HepG2 (cell line): ENCODE measurements at regions not wholly inside any gene's neighbourhood (a gene's known extent, or its start where the extent isn't known, plus 50 kb on each side); places are given as distances from the start of the nearest gene placed in this dataset.

Experiments
- ATAC-seq: fragments of 200-7000 bp; cut with Tn5 transposase; 3 replicates; pipeline ENCODE4 v1.9.1; 2020; ENCODE audit warnings: mild to moderate bottlenecking, moderate library complexity
- BruUV-seq: library from RNA; stranded (reverse); fragments of 400-500 nt; replicated peaks from 2 replicates; lab custom pipeline; 2021; lab: Mats Ljungman, UMichigan
- CTCF ChIA-PET: fragments of 300-600 bp; formaldehyde crosslinking; extraction: SDS; loops from one replicate; lab custom pipeline; 2021; ENCODE audit warnings: low total read pairs, inconsistent platforms, low intra/inter-chr PET ratio; lab: Yijun Ruan, JAX
- POLR2A ChIA-PET: fragments of 350-600 bp; sonication (Branson Sonifier 250); formaldehyde crosslinking; loops from one replicate; lab custom pipeline; 2020; ENCODE audit warnings: antibody characterized with exemption, inconsistent platforms; lab: Yijun Ruan, JAX
- DNase-seq: peaks from one replicate; pipeline ENCODE4 v3.0.0-alpha.2; 2015; ENCODE audit warnings: low spot score
- FAIRE-seq: peaks from 3 replicates; lab custom pipeline; 2011; peaks lifted over from hg19 to GRCh38; lab: Jason Lieb, UNC
- H2AFZ ChIP-seq: one replicate; pipeline ENCODE4 v1.6.1; 2011; ENCODE audit warnings: low read length, inconsistent platforms
- H3K27ac ChIP-seq: fragments of 300-600 bp; 3 replicates; pipeline ENCODE4 v1.8.0; 2011; ENCODE audit warnings: mixed run types, mild to moderate bottlenecking, mixed read lengths, low read length, inconsistent platforms; ENCODE audit not compliant: insufficient read depth; ENCODE audit errors: extremely low read length
- H3K27me3 ChIP-seq, 2 experiments: fragments of 200-600 bp in 1 of 2; 2 replicates in 1 of 2; 3 replicates in 1 of 2; pipeline versions ENCODE4 v1.6.0 to v1.8.0; 2011; ENCODE audit warnings: low read length in 2 of 2, mild to moderate bottlenecking in 2 of 2, moderate library complexity in 2 of 2, inconsistent platforms in 1 of 2; ENCODE audit not compliant: insufficient read depth in 2 of 2, control insufficient read depth in 1 of 2
- H3K36me3 ChIP-seq, 2 experiments: fragments of 200-600 bp in 1 of 2; replicated peaks in 1 of 2; 2 replicates in 1 of 2; 3 replicates in 1 of 2; pipeline versions ENCODE4 v1.5.1 to v1.8.0; 2011; ENCODE audit warnings: low read length in 2 of 2, inconsistent platforms in 1 of 2; ENCODE audit not compliant: insufficient read depth in 2 of 2, control insufficient read depth in 1 of 2
- H3K4me1 ChIP-seq: 2 replicates; pipeline ENCODE4 v1.5.1; 2012; ENCODE audit warnings: low read length, inconsistent platforms; ENCODE audit not compliant: insufficient read depth
- H3K4me2 ChIP-seq: 2 replicates; pipeline ENCODE4 v1.6.0; 2011; ENCODE audit warnings: low read depth, low read length, inconsistent platforms
- H3K4me3 ChIP-seq, 3 experiments: fragments of 200-600 bp in 1 of 3; sonication (generic), shearing (Covaris generic) in 1 of 3; replicated peaks in 1 of 3; 2 replicates each; pipeline ENCODE4 v1.5.1; 2011 to 2016; ENCODE audit warnings: low read length in 3 of 3, inconsistent platforms in 2 of 3, low read depth in 2 of 3, mild to moderate bottlenecking in 2 of 3, control low read depth in 1 of 3, mixed read lengths in 1 of 3; ENCODE audit not compliant: insufficient read depth in 1 of 3
- H3K79me2 ChIP-seq: one replicate; pipeline ENCODE4 v1.6.1; 2011; ENCODE audit warnings: low read length, inconsistent platforms; ENCODE audit not compliant: insufficient read depth
- H3K9ac ChIP-seq: 2 replicates; pipeline ENCODE4 v1.6.0; 2011; ENCODE audit warnings: mild to moderate bottlenecking, low read depth, low read length, inconsistent platforms; ENCODE audit not compliant: insufficient read depth
- H3K9me3 ChIP-seq: 2 replicates; pipeline ENCODE4 v1.5.1; 2012; ENCODE audit warnings: mild to moderate bottlenecking, low read length
- H4K20me1 ChIP-seq: 2 replicates; pipeline ENCODE4 v1.6.0; 2011; ENCODE audit warnings: inconsistent platforms, mild to moderate bottlenecking, low read length, moderate library complexity; ENCODE audit not compliant: insufficient read depth
- FOXM1 ChIP-seq: sonication (generic); formaldehyde crosslinking; IDR thresholded peaks from 2 replicates; pipeline ENCODE4 v1.5.0; 2020; ENCODE audit warnings: missing genetic modification reagents
- SOX13 ChIP-seq, 3 experiments: fragments of 450-650 bp in 1 of 3; sonication (generic) in 1 of 3; formaldehyde crosslinking in 1 of 3; IDR thresholded peaks in 2 of 3; conservative IDR thresholded peaks in 1 of 3; 2 replicates each; pipeline versions ENCODE4 v1.5.0 to v1.6.1; 2016 to 2020; ENCODE audit warnings: antibody characterized with exemption in 1 of 3, mild to moderate bottlenecking in 1 of 3, missing compliant biosample characterization in 1 of 3, missing genetic modification reagents in 1 of 3, moderate library complexity in 1 of 3
- ZNF205 ChIP-seq: IDR thresholded peaks from 2 replicates; pipeline ENCODE4 v1.6.1; 2018; ENCODE audit warnings: missing biosample characterization, missing genetic modification reagents
- ZNF780A ChIP-seq: sonication (generic); formaldehyde crosslinking; IDR thresholded peaks from 2 replicates; pipeline ENCODE4 v1.8.0; 2022; ENCODE audit warnings: mild to moderate bottlenecking, missing genetic modification reagents, moderate library complexity
- WGBS: methylation state at CpG from one replicate; pipeline ENCODE4 v1.1.6; 2017; ENCODE audit warnings: low lambda C conversion rate; 5-methylcytosine and 5-hydroxymethylcytosine counted together
- in situ Hi-C: cut with HindIII; loops from 2 replicates; pipeline ENCODE4 v1.10.0; 2017; ENCODE audit warnings: low pct_unique_long_range_greater_than_20kb; ENCODE audit not compliant: extremely low pct_ligation_motif_present
- intact Hi-C: fragments of 100-400 bp; cut with micrococcal nuclease; formaldehyde crosslinking; loops from one replicate; pipeline ENCODE4 v1.10.0; 2022; ENCODE audit not compliant: unreplicated experiment
- TF ChIP-seq, protein P1 (sequence below), 2 experiments: sonication (generic) in 1 of 2; formaldehyde crosslinking in 1 of 2; IDR thresholded peaks; 2 replicates each; pipeline versions ENCODE4 v1.4.0 to v1.6.1; 2018 to 2020; ENCODE audit warnings: missing genetic modification reagents in 2 of 2, borderline replicate concordance in 1 of 2, low read depth in 1 of 2, mild to moderate bottlenecking in 1 of 2, missing biosample characterization in 1 of 2

DNA sequence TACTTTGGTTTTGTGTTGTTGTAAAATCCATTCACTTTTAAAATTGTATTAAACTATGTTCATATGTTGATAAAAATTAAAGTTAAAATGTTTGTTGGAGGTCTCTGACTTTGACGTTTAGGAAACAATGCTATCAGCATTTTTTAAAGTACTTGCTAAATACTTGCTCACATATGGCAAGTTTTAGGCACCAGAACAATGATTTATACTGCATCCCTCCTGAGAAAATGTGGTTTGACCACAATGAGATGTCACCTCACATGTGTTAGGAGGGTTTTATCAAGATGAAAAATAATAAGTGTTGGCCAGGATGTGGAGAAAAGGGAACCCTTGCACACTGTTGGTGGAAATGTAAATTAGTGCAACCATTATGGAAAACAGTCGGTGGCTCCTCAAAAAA, 180.8 kb downstream of the HSD17B3 start (continued):
- TF ChIP-seq ZNF780A (CRISPR knock-in tag) (no peak), FOXM1 (CRISPR knock-in tag) (no peak)

DNA sequence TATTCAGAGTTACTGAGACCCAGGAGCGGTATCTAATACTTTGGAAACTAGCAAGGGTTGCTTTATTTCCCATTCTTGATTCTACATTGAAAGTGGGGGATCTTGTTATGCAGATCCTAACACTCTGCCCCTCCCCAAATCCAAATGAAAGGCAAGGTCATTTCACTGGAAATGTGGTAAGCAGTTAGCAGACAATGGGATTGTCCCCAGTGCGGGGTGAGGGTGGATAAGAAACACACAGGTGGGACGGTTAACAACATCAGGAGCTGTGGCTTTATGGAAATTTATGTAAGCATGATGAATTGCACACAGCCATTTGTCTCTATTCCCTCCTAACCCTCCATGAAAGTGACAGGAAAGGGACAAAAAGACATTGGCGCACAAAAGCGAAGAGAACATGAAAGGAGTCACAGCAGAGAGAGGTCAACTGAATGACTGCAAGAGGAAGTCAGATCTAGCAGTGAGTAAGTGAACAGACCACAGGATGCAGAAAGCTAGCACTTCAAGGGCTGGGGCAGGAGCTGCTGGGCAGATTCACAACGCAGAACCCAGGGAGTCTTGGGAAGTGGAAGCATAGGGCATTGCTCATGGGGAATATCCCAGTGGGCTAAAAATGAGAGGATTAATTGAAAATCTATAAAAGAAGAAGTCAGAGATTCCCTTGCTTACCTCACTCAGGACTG, 184.4 kb downstream of the HSD17B3 start:
- CTCF ChIA-PET = no interaction called here
- Histone ChIP-seq H3K4me2 (no peak overlapping the region), H2AFZ (no peak overlapping the region), H3K27ac (no peak overlapping the region), H3K9me3 (no peaks in the 10 kb centered on the region), H3K36me3 (no peaks in the 10 kb centered on the region), H3K4me1 (peaks cover 29% of the 10 kb centered on the region), H3K9ac (no peak overlapping the region; the same call in 1 of the 2 replicates), H4K20me1 (no peaks in the 10 kb centered on the region), H3K4me3 (no peak overlapping the region), H3K79me2 (no peaks in the 10 kb centered on the region), H3K27me3 (no peaks in the 10 kb centered on the region; a peak in 1 of 5 replicates)
- 91% methylated on average over 6 of the region's 6 CpGs for WGBS
- intact Hi-C loops (no loop called here), in situ Hi-C loops (no loop called here)
- no peak for FAIRE-seq
- DNase-seq = no peak
- ATAC-seq = no peak
- TF ChIP-seq ZNF205 (CRISPR knock-in tag) (no peak), SOX13 (IDR thresholded peaks at IDR 0.05) (no peak), SOX13 (CRISPR knock-in tag; conservative IDR thresholded peaks at IDR 0.05 in 1 of 2, IDR thresholded peaks at IDR 0.05 in 1 of 2) (0 out of 4 replicates have a peak, but pooled peaks of 1 of the 2 experiments have one; percentile 7)
- TF ChIP-seq, protein P1, sequence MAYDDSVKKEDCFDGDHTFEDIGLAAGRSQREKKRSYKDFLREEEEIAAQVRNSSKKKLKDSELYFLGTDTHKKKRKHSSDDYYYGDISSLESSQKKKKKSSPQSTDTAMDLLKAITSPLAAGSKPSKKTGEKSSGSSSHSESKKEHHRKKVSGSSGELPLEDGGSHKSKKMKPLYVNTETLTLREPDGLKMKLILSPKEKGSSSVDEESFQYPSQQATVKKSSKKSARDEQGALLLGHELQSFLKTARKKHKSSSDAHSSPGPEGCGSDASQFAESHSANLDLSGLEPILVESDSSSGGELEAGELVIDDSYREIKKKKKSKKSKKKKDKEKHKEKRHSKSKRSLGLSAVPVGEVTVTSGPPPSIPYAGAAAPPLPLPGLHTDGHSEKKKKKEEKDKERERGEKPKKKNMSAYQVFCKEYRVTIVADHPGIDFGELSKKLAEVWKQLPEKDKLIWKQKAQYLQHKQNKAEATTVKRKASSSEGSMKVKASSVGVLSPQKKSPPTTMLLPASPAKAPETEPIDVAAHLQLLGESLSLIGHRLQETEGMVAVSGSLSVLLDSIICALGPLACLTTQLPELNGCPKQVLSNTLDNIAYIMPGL (CRISPR knock-in tag; IDR thresholded peaks at IDR 0.05; ENCODE audit: borderline replicate concordance in 1 of 2, low read depth in 1 of 2) = no peak
- no TSS peak for BruUV-seq
- POLR2A ChIA-PET = no interaction called here
